Transverse colon (tissue), 4 donors: ENCODE measurements at regions not wholly inside any gene's neighbourhood (a gene's known extent, or its start where the extent isn't known, plus 50 kb on each side); places are given as distances from the start of the nearest gene placed in this dataset.

Experiments
- DNase-seq: peaks from one replicate; pipeline ENCODE4 v3.0.0-alpha.2; 2019
- H3K27ac ChIP-seq, 4 donors: fragments of 200-600 bp; sonication (generic); 2 replicates each; pipeline ENCODE4 v1.5.1; 2016 to 2018; ENCODE audit warnings: inconsistent platforms in 4 of 4
- H3K27me3 ChIP-seq: fragments of 200-600 bp; sonication (generic); 2 replicates; pipeline ENCODE4 v1.5.1; 2017; ENCODE audit warnings: inconsistent platforms
- H3K36me3 ChIP-seq, 4 donors: fragments of 200-600 bp; sonication (generic); 2 replicates each; pipeline ENCODE4 v1.5.1; 2017 to 2019; ENCODE audit warnings: inconsistent platforms in 4 of 4
- H3K4me1 ChIP-seq, 4 donors: fragments of 200-600 bp; sonication (generic); 2 replicates each; pipeline ENCODE4 v1.5.1; 2017 to 2020; ENCODE audit warnings: inconsistent platforms in 4 of 4
- H3K4me3 ChIP-seq, 4 donors: fragments of 200-600 bp; sonication (generic); 1 replicate in 1 of 4; 2 replicates in 3 of 4; pipeline versions ENCODE4 v1.5.1 to v1.6.1; 2017 to 2019; ENCODE audit warnings: inconsistent platforms in 4 of 4
- H3K9me3 ChIP-seq, 2 donors: fragments of 200-600 bp; sonication (generic); 2 replicates each; pipeline ENCODE4 v1.5.1; 2017 to 2019; ENCODE audit warnings: inconsistent platforms in 2 of 2
- EP300 ChIP-seq: sonication (generic); formaldehyde crosslinking; IDR thresholded peaks from one replicate; pipeline ENCODE4 v1.6.1; 2017; ENCODE audit warnings: antibody characterized with exemption, low read depth
- POLR2A ChIP-seq: fragments of 450-650 bp; IDR thresholded peaks from one replicate; pipeline ENCODE4 v1.6.1; 2016; ENCODE audit warnings: antibody characterized with exemption, mild to moderate bottlenecking, moderate library complexity
- POLR2AphosphoS5 ChIP-seq, 3 donors: sonication (generic); formaldehyde crosslinking; IDR thresholded peaks; one replicate each; pipeline ENCODE4 v1.6.1; 2016; ENCODE audit warnings: antibody characterized with exemption in 3 of 3
- WGBS, 2 donors: methylation state at CpG; one replicate each; pipeline ENCODE4 v1.1.5; 2018; ENCODE audit warnings: low coverage in 1 of 2; 5-methylcytosine and 5-hydroxymethylcytosine counted together
- in situ Hi-C, 4 donors: fragments of 200-750 bp; cut with MboI; loops; one replicate each; pipeline versions ENCODE4 v1.15.0 to v1.15.1; 2017; ENCODE audit warnings: low sequenced_read_pairs in 3 of 4, low pct_ligation_motif_present in 1 of 4, low pct_unique_long_range_greater_than_20kb in 1 of 4
- intact Hi-C: fragments of 100-400 bp; cut with DNase I; formaldehyde crosslinking; loops from one replicate; pipeline ENCODE4 v1.15.1; 2023; ENCODE audit warnings: low total_unique reads
- TF ChIP-seq, protein P1 (sequence below), 5 experiments: fragments of 200-600 bp in 3 of 5; fragments of 450-650 bp in 2 of 5; sonication (generic) in 3 of 5; IDR thresholded peaks; 1 replicate in 2 of 5; 2 replicates in 3 of 5; pipeline ENCODE4 v1.5.1; 2016 to 2017; ENCODE audit warnings: antibody characterized with exemption in 5 of 5, inconsistent platforms in 3 of 5, mild to moderate bottlenecking in 2 of 5, moderate library complexity in 1 of 5

DNA sequence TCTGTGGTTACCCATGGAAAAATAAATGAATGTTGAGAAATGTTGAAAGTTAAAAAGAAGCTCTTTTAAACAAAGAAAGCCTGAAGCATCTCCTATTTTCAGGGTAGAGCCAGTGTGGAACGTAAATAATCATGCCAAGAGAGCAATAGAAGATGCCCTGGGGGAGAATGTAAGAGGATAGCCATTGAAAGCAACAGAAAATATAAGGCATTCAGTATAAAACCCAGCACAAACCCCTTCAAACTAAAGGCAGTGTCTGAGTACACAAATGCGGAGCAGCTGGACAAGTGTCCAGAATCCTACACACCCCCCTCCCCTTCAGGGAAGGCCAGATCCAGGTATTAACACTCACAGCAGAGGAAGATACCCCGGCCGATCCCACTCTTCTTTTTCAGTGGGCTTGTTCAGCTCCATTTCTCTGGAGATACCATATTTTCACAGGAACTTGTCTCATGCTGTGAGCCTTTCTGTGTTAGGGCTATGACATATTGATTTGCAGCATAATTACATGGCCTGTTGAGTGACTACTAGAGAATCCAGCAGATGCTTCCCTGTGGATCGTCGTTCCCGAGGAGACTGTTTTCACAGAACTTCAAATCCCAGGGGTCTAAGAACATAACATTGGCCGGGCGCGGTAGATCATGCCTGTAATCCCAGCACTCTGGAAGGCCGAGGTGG lies 101.2 kb downstream of the PLK2 start:
- in situ Hi-C loops (no loop called here), intact Hi-C loops (no loop called here)
- TF ChIP-seq POLR2AphosphoS5 (IDR thresholded peaks at IDR 0.05) (no peak), POLR2A (no peak), EP300 (no peak)
- TF ChIP-seq, protein P1, sequence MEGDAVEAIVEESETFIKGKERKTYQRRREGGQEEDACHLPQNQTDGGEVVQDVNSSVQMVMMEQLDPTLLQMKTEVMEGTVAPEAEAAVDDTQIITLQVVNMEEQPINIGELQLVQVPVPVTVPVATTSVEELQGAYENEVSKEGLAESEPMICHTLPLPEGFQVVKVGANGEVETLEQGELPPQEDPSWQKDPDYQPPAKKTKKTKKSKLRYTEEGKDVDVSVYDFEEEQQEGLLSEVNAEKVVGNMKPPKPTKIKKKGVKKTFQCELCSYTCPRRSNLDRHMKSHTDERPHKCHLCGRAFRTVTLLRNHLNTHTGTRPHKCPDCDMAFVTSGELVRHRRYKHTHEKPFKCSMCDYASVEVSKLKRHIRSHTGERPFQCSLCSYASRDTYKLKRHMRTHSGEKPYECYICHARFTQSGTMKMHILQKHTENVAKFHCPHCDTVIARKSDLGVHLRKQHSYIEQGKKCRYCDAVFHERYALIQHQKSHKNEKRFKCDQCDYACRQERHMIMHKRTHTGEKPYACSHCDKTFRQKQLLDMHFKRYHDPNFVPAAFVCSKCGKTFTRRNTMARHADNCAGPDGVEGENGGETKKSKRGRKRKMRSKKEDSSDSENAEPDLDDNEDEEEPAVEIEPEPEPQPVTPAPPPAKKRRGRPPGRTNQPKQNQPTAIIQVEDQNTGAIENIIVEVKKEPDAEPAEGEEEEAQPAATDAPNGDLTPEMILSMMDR (IDR thresholded peaks at IDR 0.05), result no peak
- DNase-seq, result no peak
- no peaks in the 10 kb centered on the region for H3K36me3 ChIP-seq
- no peaks in the 10 kb centered on the region for H3K4me1 ChIP-seq
- no peaks in the 10 kb centered on the region for H3K27me3 ChIP-seq
- no peak overlapping the region for H3K4me3 ChIP-seq
- H3K27ac ChIP-seq, result no peak overlapping the region
- no peaks in the 10 kb centered on the region for H3K9me3 ChIP-seq
- 75 to 77% methylated on average over 5 to 11 of the region's 11 CpGs for WGBS, 2 donors

DNA sequence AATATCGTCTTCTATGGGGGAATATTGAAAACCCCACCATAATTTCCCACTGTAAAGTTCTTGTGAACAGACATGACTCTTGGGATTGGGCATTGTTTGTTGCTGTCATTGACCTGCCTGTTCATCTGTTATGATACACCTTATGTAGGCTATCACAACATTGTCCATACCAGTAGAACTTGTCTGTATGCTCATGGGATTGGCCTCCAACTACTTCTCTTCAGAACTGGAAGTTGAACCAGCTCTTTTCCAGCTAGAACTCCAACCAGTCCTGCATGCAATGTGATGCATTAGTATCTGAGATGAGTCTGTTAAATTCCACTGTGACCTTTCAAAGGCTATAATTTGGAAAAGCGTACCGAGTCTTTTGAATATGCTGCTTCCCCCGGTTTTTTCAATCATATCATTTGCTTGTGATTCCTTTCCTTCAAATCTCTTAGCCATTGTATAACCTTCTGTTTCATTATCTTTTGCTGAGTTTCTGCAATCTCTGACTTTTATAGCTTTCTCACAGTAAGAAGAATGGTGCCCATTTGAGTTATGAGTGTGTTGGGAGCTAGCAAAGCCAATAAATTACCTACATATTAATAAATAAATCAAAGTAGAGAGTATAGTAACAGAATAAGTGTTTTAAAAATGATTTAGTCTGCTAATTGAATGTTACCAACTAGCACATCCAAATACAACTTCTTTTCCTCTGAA lies 101.9 kb downstream of the PLK2 start:
- H3K4me3 ChIP-seq, result no peak overlapping the region
- 91 to 94% methylated on average over 4 of the region's 4 CpGs for WGBS, 2 donors
- DNase-seq, result no peak
- no peaks in the 10 kb centered on the region for H3K9me3 ChIP-seq
- in situ Hi-C loops (no loop called here), intact Hi-C loops (no loop called here)
- H3K36me3 ChIP-seq, result no peaks in the 10 kb centered on the region
- H3K27ac ChIP-seq, result no peak overlapping the region
- H3K4me1 ChIP-seq, result no peaks in the 10 kb centered on the region
- H3K27me3 ChIP-seq, result no peaks in the 10 kb centered on the region
- TF ChIP-seq POLR2A (no peak), POLR2AphosphoS5 (IDR thresholded peaks at IDR 0.05) (no peak), EP300 (no peak)
- TF ChIP-seq, protein P1 (IDR thresholded peaks at IDR 0.05), result no peak

DNA sequence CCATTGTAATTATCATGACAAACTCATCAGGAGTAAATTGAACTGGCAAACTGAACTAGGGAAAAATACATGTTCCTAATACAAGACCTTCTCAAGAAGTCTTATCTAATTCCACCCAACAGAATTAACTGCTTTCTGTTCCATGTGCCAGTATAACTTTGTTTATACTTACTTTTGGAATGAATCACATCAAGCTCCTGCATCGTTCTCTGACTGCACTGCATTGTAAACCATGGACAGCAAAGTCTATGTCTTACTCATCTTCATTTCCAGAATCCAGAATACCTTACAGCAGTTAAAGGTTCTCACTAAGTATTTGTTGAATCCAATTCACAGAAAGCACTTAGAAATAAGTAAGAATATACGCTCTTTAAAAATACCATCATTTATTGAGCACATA lies 102.8 kb downstream of the PLK2 start:
- 66 to 72% methylated on average over 2 of the region's 2 CpGs for WGBS, 2 donors
- Histone ChIP-seq H3K36me3 (no peaks in the 10 kb centered on the region), H3K4me3 (no peak overlapping the region), H3K4me1 (no peaks in the 10 kb centered on the region), H3K27ac (no peak overlapping the region), H3K27me3 (no peaks in the 10 kb centered on the region), H3K9me3 (no peaks in the 10 kb centered on the region)
- intact Hi-C loops, result no loop called here
- in situ Hi-C loops, result no loop called here
- TF ChIP-seq EP300, result no peak
- TF ChIP-seq, protein P1 (IDR thresholded peaks at IDR 0.05), result no peak
- TF ChIP-seq POLR2A, result no peak
- TF ChIP-seq POLR2AphosphoS5 (IDR thresholded peaks at IDR 0.05), result no peak
- no peak for DNase-seq

DNA sequence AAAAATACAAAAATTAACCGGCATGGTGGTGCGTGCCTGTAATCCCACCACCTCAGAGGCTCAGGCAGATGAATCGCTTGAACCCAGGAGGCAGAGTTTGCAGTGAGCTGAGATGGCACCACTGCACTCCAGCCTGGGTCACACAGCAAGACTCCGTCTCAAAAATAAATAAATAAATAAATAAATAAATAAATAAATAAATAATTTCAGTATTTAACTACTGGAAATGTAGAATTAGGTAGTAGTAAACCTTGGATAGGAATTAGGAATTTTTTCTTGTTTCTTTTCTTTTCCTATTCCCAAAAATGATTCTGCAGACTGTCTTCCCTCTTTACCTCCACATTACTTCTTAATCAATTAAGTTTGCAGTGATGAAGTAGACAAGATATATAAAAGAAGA lies 103.2 kb downstream of the PLK2 start:
- no peak for TF ChIP-seq EP300
- TF ChIP-seq POLR2A, result no peak
- no peak for TF ChIP-seq POLR2AphosphoS5 (IDR thresholded peaks at IDR 0.05)
- TF ChIP-seq, protein P1 (IDR thresholded peaks at IDR 0.05), result no peak
- 87 to 100% methylated on average over 1 to 4 of the region's 4 CpGs for WGBS, 2 donors
- Histone ChIP-seq H3K4me1 (no peaks in the 10 kb centered on the region), H3K27me3 (no peaks in the 10 kb centered on the region), H3K27ac (no peak overlapping the region), H3K36me3 (no peaks in the 10 kb centered on the region), H3K9me3 (no peaks in the 10 kb centered on the region), H3K4me3 (no peak overlapping the region)
- intact Hi-C loops, result no loop called here
- in situ Hi-C loops, result no loop called here
- DNase-seq, result no peak
